ENCODE measurements at regions not wholly inside any gene's neighbourhood (a gene's known extent, or its start where the extent isn't known, plus 50 kb on each side); places are given as distances from the start of the nearest gene placed in this dataset.

GRCh38 chr7:84813376-84813775 is 373.5 kb downstream of the SEMA3D start:
- TF ChIP-seq, protein P1, sequence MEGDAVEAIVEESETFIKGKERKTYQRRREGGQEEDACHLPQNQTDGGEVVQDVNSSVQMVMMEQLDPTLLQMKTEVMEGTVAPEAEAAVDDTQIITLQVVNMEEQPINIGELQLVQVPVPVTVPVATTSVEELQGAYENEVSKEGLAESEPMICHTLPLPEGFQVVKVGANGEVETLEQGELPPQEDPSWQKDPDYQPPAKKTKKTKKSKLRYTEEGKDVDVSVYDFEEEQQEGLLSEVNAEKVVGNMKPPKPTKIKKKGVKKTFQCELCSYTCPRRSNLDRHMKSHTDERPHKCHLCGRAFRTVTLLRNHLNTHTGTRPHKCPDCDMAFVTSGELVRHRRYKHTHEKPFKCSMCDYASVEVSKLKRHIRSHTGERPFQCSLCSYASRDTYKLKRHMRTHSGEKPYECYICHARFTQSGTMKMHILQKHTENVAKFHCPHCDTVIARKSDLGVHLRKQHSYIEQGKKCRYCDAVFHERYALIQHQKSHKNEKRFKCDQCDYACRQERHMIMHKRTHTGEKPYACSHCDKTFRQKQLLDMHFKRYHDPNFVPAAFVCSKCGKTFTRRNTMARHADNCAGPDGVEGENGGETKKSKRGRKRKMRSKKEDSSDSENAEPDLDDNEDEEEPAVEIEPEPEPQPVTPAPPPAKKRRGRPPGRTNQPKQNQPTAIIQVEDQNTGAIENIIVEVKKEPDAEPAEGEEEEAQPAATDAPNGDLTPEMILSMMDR (IDR thresholded peaks at IDR 0.05) = no peak
- no peak for TF ChIP-seq POLR2A (IDR thresholded peaks at IDR 0.05)
